PFSK-1 (cell line): ENCODE measurements at regions not wholly inside any gene's neighbourhood (a gene's known extent, or its start where the extent isn't known, plus 50 kb on each side); places are given as distances from the start of the nearest gene placed in this dataset.

Experiments used
- FOXP2 ChIP-seq: optimal IDR thresholded peaks from 2 replicates; pipeline ENCODE3; 2011; ENCODE audit warnings: borderline replicate concordance, control low read depth, inconsistent platforms; ENCODE audit not compliant: insufficient read depth; ENCODE audit errors: extremely low read length, extremely low read depth
- POLR2AphosphoS5 ChIP-seq: IDR thresholded peaks from 2 replicates; pipeline ENCODE4 v1.6.1; 2012; ENCODE audit warnings: low read depth, mild to moderate bottlenecking, control low read depth, low read length, moderate library complexity
- REST ChIP-seq, 2 experiments: IDR thresholded peaks; 2 replicates each; pipeline versions ENCODE4 v1.6.1 to v1.8.0; 2011 to 2012; ENCODE audit warnings: low read depth in 2 of 2, low read length in 2 of 2, control low read depth in 1 of 2, inconsistent platforms in 1 of 2, mild to moderate bottlenecking in 1 of 2, moderate library complexity in 1 of 2; ENCODE audit not compliant: insufficient read depth in 1 of 2
- SIN3A ChIP-seq: IDR thresholded peaks from 2 replicates; pipeline ENCODE4 v1.6.1; 2012; ENCODE audit warnings: mild to moderate bottlenecking, low read length, moderate library complexity, borderline replicate concordance; ENCODE audit not compliant: insufficient read depth
- TAF1 ChIP-seq: IDR thresholded peaks from 2 replicates; pipeline ENCODE4 v1.6.1; 2012; ENCODE audit warnings: low read length, control low read depth, borderline replicate concordance; ENCODE audit not compliant: insufficient read depth

DNA sequence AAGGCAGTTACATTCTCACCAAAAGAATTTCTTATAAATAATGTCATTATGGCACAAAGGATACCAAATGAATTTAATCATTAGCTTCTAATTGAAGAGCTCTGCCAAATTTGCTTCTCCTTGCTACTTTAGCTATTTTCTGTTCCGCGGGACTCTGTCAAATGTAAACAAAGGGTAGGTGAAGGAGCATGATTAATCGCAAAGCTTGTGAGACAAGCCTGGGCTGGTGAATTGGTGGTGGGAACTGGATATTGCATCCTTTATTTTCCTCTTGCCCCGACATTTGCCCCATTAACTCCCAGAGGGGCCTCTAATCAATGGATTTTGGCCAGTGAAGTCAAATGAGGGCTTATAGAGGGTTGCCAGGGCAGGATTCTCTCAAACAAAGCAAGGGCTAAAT is 234.2 kb upstream of the RFX3 start:
- no peak for TF ChIP-seq POLR2AphosphoS5
- TF ChIP-seq REST (IDR thresholded peaks at IDR 0.05; ENCODE audit: insufficient read depth in 1 of 2, low read depth in 2 of 2, low read length in 2 of 2): no peak
- no peak for TF ChIP-seq FOXP2
- no peak for TF ChIP-seq SIN3A
- no peak for TF ChIP-seq TAF1

DNA sequence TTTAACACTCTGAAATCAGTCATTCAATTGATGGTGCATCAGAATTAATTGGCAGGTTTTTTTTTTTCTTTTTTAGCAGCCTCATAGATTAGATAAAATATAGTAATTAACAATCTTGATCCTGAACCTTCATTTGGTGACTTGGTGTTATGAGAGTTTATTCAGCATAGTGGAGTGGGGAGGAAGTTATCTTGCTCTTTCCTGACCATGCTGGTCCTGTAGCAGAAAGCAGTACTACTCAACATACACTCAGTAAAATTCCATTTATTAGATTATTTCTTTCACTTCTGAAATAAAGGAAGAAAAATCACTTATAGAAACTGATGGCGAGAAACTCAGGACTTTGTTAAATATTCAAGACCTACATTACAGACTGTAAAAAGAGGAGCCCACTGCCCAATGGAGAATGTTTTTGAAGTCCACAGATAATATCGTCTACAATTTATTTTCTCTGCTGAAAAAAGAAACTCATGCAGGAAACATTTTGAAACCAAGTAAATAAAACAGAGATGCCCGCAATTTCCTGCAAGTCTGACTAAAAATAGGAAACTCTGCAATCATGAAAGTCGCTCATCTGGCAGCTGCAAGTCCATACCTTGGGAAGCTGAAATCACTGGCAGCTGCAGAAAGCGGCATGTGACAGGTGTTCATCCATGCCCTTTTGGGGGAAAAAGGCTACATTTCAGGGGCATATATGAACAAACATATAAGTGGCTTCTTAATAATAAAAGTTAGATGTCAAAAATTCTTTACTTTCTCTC is 233.2 kb upstream of the RFX3 start:
- TF ChIP-seq REST (IDR thresholded peaks at IDR 0.05; ENCODE audit: insufficient read depth in 1 of 2, low read depth in 2 of 2, low read length in 2 of 2) (no peak), FOXP2 (no peak), POLR2AphosphoS5 (no peak), SIN3A (no peak), TAF1 (no peak)

DNA sequence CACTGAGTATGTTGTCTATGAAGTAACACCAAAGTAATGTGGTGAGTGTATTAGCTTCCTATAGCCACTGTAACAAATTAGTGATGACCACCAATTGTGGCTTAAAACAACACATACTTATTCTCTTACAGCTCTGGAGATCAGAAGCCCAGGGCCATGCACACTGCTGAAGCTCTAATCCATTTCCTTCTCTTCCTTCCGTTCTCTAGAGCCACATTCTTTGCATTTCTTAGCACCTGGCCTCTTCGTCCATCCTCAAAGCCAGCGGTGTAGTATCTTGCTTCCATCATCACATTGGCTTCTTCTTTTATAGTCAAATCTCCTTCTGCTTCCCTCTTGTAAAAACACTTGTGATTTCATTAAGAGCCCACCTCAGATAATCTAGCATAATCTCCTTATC is 230.3 kb upstream of the RFX3 start:
- TF ChIP-seq SIN3A (no peak), POLR2AphosphoS5 (no peak), TAF1 (no peak), FOXP2 (no peak), REST (IDR thresholded peaks at IDR 0.05; ENCODE audit: insufficient read depth in 1 of 2, low read depth in 2 of 2, low read length in 2 of 2) (no peak)

DNA sequence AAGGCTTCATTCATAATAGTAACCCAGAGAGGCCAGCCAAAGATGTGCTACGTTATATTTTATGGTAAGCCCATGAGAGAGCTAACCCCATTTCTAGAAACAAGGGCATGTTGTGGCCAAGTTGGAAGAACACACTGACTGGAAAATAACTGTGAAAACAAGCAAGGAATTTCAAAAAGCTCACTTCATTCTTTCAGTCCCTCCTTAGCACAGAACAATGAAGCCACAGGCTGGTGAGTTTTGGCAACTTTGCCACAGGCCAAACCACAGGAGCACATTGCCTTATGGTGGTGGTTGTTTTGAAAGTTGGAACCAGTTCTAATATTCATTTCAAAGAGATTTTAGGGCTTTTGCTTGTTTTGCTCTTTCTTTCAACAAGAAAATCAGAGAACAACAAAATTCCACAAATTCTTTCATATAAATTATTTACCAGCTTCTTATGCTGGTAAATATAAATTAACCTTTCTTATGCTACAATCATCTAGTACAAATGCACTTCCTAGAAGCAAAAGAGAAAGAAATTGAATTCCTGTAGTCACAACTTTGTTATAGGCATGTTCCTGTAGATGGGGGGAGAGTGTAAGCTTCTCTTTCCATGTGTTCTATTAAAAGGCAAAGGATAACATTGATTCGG is 225.4 kb upstream of the RFX3 start:
- TF ChIP-seq REST (IDR thresholded peaks at IDR 0.05; ENCODE audit: insufficient read depth in 1 of 2, low read depth in 2 of 2, low read length in 2 of 2) (no peak), SIN3A (no peak), TAF1 (no peak), FOXP2 (no peak), POLR2AphosphoS5 (no peak)
